Lower lobe of right lung (tissue), 2 donors: ENCODE measurements at regions not wholly inside any gene's neighbourhood (a gene's known extent, or its start where the extent isn't known, plus 50 kb on each side); places are given as distances from the start of the nearest gene placed in this dataset.

Experiments used
- ATAC-seq, 2 donors: fragments of 200-7000 bp; cut with Tn5 transposase; one replicate each; pipeline ENCODE4 v1.9.1; 2020 to 2022; ENCODE audit warnings: mild to moderate bottlenecking in 2 of 2, moderate library complexity in 2 of 2
- DNase-seq: peaks from one replicate; pipeline ENCODE4 v3.0.0-alpha.2; 2020
- H3K27ac ChIP-seq: fragments of 200-600 bp; one replicate; pipeline ENCODE4 v1.8.0; 2022
- H3K27me3 ChIP-seq: fragments of 200-600 bp; one replicate; pipeline ENCODE4 v1.8.0; 2022; ENCODE audit warnings: low read depth
- H3K36me3 ChIP-seq: fragments of 200-600 bp; one replicate; pipeline ENCODE4 v1.8.0; 2022; ENCODE audit warnings: mild to moderate bottlenecking
- H3K4me1 ChIP-seq: fragments of 200-600 bp; one replicate; pipeline ENCODE4 v1.8.0; 2022
- H3K4me3 ChIP-seq: fragments of 200-600 bp; one replicate; pipeline ENCODE4 v1.8.0; 2022; ENCODE audit warnings: mild to moderate bottlenecking
- H3K9me3 ChIP-seq: fragments of 200-600 bp; one replicate; pipeline ENCODE4 v1.8.0; 2022
- intact Hi-C: fragments of 100-400 bp; cut with DNase I; formaldehyde crosslinking; loops from one replicate; pipeline ENCODE4 v1.11.0; 2022
- TF ChIP-seq, protein P1 (sequence below): fragments of 200-600 bp; IDR thresholded peaks from one replicate; pipeline ENCODE4 v1.8.0; 2022; ENCODE audit warnings: antibody characterized with exemption, mild to moderate bottlenecking
- donor health status: DM: no; HTN: yes; CAD: no; lungs with severe emphysema.

DNA sequence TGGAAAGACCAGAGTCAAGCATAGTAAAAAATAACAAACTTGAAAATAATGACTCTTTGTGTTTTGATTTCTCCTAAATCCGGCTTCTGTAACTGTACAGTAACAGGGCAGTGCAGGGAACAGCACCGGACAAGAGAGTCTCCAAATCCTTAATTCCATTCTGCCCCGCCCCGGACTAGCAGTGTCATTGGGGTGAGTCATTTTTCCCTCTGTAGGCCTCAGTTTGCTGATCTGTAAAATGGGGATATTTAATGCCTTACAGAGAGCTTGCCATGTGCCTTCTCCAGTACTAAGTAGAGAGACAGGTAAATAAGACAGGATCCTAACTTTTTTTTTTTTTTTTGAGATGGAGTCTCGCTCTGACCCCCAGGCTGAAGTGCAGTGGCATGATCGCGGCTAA is 83.6 kb upstream of the TBC1D3K start:
- TF ChIP-seq, protein P1, sequence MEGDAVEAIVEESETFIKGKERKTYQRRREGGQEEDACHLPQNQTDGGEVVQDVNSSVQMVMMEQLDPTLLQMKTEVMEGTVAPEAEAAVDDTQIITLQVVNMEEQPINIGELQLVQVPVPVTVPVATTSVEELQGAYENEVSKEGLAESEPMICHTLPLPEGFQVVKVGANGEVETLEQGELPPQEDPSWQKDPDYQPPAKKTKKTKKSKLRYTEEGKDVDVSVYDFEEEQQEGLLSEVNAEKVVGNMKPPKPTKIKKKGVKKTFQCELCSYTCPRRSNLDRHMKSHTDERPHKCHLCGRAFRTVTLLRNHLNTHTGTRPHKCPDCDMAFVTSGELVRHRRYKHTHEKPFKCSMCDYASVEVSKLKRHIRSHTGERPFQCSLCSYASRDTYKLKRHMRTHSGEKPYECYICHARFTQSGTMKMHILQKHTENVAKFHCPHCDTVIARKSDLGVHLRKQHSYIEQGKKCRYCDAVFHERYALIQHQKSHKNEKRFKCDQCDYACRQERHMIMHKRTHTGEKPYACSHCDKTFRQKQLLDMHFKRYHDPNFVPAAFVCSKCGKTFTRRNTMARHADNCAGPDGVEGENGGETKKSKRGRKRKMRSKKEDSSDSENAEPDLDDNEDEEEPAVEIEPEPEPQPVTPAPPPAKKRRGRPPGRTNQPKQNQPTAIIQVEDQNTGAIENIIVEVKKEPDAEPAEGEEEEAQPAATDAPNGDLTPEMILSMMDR: no peak
- H3K4me1 ChIP-seq: peaks cover 8% of the 10 kb centered on the region
- no peak overlapping the region for H3K4me3 ChIP-seq
- H3K9me3 ChIP-seq: no peaks in the 10 kb centered on the region
- no peak overlapping the region for H3K27ac ChIP-seq
- H3K36me3 ChIP-seq: no peaks in the 10 kb centered on the region
- DNase-seq (no peak), ATAC-seq (no peak)
- peaks cover 11% of the 10 kb centered on the region for H3K27me3 ChIP-seq
- intact Hi-C loops: no loop called here

DNA sequence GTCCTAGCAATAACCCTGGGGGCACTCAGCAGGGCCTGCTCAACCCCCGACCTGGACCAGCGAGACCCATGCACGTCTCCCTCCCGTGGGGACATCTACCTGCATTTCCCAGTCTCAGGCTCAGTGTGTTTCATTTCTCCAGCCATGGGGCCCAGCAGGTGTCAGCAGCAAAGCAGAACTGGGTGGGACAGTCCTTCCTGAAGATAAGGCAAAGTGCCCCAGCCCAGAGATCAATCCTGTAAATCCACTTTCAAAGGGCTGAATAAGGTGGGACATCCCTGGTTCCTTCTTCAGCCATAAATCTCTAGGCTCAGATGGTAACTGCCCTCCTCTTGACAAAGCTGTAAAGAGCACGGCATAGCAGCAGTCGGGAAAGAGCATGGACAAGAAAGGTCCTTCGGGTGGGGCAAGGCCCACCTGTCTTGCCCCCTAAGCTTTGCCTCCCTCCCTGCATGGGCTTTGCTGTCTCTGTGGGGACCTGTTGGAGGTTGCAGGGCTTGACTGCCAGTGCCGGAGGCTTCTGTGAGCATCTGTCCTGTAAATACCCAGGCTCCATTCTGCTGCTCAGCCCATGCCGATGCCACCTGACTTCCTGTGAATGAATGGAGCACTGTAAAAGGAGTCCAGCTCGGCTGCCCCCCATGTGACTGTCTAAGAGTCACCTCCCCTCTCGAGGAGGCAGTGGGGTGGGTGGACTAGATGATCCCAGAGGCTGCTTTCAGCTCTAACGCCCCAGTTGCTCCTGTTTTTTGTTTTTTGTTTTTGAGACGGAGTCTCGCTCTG is 84.8 kb upstream of the TBC1D3K start:
- H3K4me1 ChIP-seq: peaks cover 8% of the 10 kb centered on the region
- no peak overlapping the region for H3K4me3 ChIP-seq
- no peak for DNase-seq
- no peaks in the 10 kb centered on the region for H3K9me3 ChIP-seq
- peaks cover 9% of the 10 kb centered on the region for H3K27me3 ChIP-seq
- intact Hi-C loops: no loop called here
- ATAC-seq: no peak
- TF ChIP-seq, protein P1: no peak
- no peak overlapping the region for H3K27ac ChIP-seq
- no peaks in the 10 kb centered on the region for H3K36me3 ChIP-seq

DNA sequence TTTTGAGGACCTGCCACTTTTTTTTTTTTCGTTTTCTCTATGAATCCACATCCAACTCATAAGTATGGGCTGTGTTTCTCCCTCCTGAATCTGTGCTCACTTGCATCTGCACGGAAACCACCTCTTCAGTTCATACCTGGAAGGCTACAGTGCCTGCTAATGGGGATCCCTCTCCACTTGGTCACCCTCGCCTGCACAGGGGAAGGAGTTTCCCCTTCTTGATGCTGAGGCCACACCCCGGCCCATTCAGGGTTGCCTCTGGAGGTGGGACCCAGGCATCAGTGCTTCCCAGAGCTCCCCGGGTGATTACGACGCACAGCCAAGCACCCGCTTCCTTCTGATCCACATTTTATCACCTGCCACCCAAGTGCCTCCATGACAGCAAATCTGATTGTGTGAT is 85.9 kb upstream of the TBC1D3K start:
- TF ChIP-seq, protein P1: no peak
- peaks cover 6% of the 10 kb centered on the region for H3K27me3 ChIP-seq
- no peak for ATAC-seq
- H3K4me3 ChIP-seq: no peak overlapping the region
- DNase-seq: no peak
- H3K27ac ChIP-seq: no peak overlapping the region
- intact Hi-C loops: no loop called here
- no peaks in the 10 kb centered on the region for H3K4me1 ChIP-seq
- H3K36me3 ChIP-seq: no peaks in the 10 kb centered on the region
- H3K9me3 ChIP-seq: no peaks in the 10 kb centered on the region

DNA sequence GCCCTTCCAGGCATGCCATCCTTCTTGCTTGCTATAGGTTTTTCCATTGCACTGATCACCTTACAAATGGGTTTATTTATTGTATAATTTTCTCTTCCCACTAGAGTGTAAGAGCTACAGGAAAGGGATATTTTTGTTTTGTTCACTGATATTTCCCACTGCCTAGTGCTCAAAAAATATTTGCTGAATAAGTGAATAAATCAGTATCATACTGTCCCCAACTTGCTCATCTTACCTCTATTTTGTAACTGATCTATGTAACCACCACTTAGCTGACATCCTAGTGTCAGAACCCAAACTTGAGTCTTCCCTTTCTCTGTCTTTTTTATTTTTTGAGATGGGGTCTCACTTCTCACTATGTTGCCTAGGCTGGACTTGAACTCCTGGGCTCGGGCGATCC is 87.6 kb upstream of the TBC1D3K start:
- DNase-seq (no peak), ATAC-seq (no peak)
- no peaks in the 10 kb centered on the region for H3K4me1 ChIP-seq
- H3K27ac ChIP-seq: no peak overlapping the region
- TF ChIP-seq, protein P1: no peak
- H3K9me3 ChIP-seq: no peaks in the 10 kb centered on the region
- H3K4me3 ChIP-seq: no peak overlapping the region
- intact Hi-C loops: no loop called here
- no peaks in the 10 kb centered on the region for H3K36me3 ChIP-seq
- H3K27me3 ChIP-seq: peaks cover 6% of the 10 kb centered on the region

DNA sequence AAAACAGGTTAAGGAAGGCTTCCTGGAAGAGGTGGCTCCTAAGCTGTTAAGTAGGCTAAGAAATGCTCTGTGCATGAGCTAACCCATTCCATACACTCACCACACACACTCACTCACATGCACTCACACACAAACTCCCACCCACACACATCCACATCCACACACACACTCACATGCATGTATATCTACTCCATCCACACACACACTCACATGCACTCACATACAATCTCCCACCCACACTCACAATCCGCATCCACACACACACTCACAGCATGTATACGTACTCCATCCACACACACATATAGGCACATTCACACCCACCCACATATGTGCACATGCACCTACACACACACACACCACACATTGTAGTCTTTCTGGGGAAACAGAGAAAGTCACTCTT is 89.3 kb upstream of the HNF1B start:
- Histone ChIP-seq H3K9me3 (no peaks in the 10 kb centered on the region), H3K36me3 (no peaks in the 10 kb centered on the region), H3K4me3 (no peak overlapping the region), H3K4me1 (peaks cover 2% of the 10 kb centered on the region), H3K27me3 (no peaks in the 10 kb centered on the region), H3K27ac (no peak overlapping the region)
- ATAC-seq: no peak
- TF ChIP-seq, protein P1: no peak
- intact Hi-C loops: no loop called here
- no peak for DNase-seq
